OCI-LY1 (cell line): ENCODE measurements at regions not wholly inside any gene's neighbourhood (a gene's known extent, or its start where the extent isn't known, plus 50 kb on each side); places are given as distances from the start of the nearest gene placed in this dataset.

Experiments
- CTCF ChIP-seq: fragments of 200-600 bp; sonication (generic), shearing (Covaris generic); IDR thresholded peaks from 2 replicates; pipeline ENCODE4 v1.5.1; 2017; ENCODE audit warnings: mild to moderate bottlenecking, antibody characterized with exemption, low read length, moderate library complexity, mixed read lengths
- EZH2 ChIP-seq: fragments of 200-600 bp; sonication (generic), shearing (Covaris generic); IDR thresholded peaks from 2 replicates; pipeline ENCODE4 v1.8.0; 2017; ENCODE audit warnings: borderline replicate concordance, mixed run types, mild to moderate bottlenecking, antibody characterized with exemption, low read length, moderate library complexity, mixed read lengths

DNA sequence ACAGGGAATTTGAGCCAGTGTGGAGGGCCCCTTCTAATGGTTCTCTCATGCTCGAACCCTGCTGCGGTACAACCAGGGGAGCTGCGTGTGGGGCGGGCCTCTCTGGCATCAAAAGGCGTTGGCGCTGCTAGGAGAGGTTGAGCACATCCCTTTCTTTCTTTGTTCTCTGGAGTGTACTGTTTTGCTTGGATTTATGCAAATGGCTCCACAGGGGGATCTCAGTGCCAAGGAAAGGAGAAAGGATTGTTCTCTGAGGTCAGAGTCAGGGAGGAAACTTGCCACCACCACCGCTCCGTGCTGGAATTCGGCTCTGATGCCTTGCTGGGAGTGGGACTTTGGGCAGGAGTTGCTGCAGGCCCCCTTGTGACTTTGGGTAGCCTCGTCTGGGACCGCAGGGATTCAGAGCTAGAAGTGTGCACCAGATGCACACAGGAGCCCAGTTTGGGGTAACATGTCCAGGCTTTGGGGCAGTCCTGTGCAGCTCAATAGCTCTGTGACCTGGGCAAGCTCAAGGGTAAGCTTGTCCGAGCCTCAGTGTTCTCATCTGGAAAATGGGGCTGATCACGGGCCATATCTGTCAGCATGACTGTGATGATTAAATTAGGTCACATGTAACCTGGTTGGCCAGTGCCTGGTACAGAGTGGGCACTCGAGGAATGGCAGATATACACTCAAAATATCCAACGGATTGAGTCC is 353.0 kb upstream of the EEF2KMT start:
- TF ChIP-seq CTCF (no peak), EZH2 (no peak)
